ENCODE measurements at regions not wholly inside any gene's neighbourhood (a gene's known extent, or its start where the extent isn't known, plus 50 kb on each side); places are given as distances from the start of the nearest gene placed in this dataset.
"Not testable (repeated sequence)": the region's sequence is repeated elsewhere in the genome, so short reads cannot be mapped to it uniquely, and the experiment has no call there.

- no peak for DNase-seq
Observed at GRCh38 chr5:21594566-21594965, 1258.6 kb downstream of the CDH12 start.

- DNase-seq, result no peak
Observed at GRCh38 chr5:21593261-21593660, 1259.9 kb downstream of the CDH12 start.

GRCh38 chr5:21581508-21581907 lies 1271.6 kb downstream of the CDH12 start:
- DNase-seq, result no peak

- DNase-seq, result no peak
Observed at GRCh38 chr5:21574961-21575360, 1278.2 kb downstream of the CDH12 start.

GRCh38 chr5:21574438-21574837 lies 1278.7 kb downstream of the CDH12 start:
- no peak for DNase-seq

- DNase-seq, result no peak
Observed at GRCh38 chr5:21573416-21574314, 1279.5 kb downstream of the CDH12 start.

GRCh38 chr5:21571196-21571595 lies 1281.9 kb downstream of the CDH12 start:
- DNase-seq, result not testable (repeated sequence)

GRCh38 chr5:21559109-21559508 lies 1294.0 kb downstream of the CDH12 start:
- DNase-seq, result not testable (repeated sequence)

- DNase-seq, result not testable (repeated sequence)
Observed at GRCh38 chr5:21552263-21552662, 1300.9 kb downstream of the CDH12 start.

GRCh38 chr5:21550916-21551315 lies 1302.2 kb downstream of the CDH12 start:
- DNase-seq, result not testable (repeated sequence)

GRCh38 chr5:21547656-21548055 lies 1305.5 kb downstream of the CDH12 start:
- not testable (repeated sequence) for DNase-seq

- DNase-seq, result not testable (repeated sequence)
Observed at GRCh38 chr5:21535114-21535513, 1318.0 kb downstream of the CDH12 start.

GRCh38 chr5:21521157-21521556 lies 1332.0 kb downstream of the CDH12 start:
- not testable (repeated sequence) for DNase-seq

GRCh38 chr5:21496926-21497325 lies 1356.2 kb downstream of the CDH12 start:
- DNase-seq, result not testable (repeated sequence)

- DNase-seq, result not testable (repeated sequence)
Observed at GRCh38 chr5:21496056-21496455, 1357.1 kb downstream of the CDH12 start.

- DNase-seq, result not testable (repeated sequence)
Observed at GRCh38 chr5:21495235-21495634, 1357.9 kb downstream of the CDH12 start.

GRCh38 chr5:21494033-21494432 lies 1359.1 kb downstream of the CDH12 start:
- not testable (repeated sequence) for DNase-seq

- DNase-seq, result not testable (repeated sequence)
Observed at GRCh38 chr5:21491182-21491581, 1362.0 kb downstream of the CDH12 start.

GRCh38 chr5:21488828-21489227 lies 1364.3 kb downstream of the CDH12 start:
- DNase-seq, result not testable (repeated sequence)

GRCh38 chr5:21485458-21486000 lies 1367.6 kb downstream of the CDH12 start:
- peak; percentile 36 for DNase-seq

- not testable (repeated sequence) for DNase-seq
Observed at GRCh38 chr5:21484498-21484889, 1368.7 kb downstream of the CDH12 start.

- DNase-seq, result not testable (repeated sequence)
Observed at GRCh38 chr5:21483790-21484497, 1369.2 kb downstream of the CDH12 start.

- not testable (repeated sequence) for DNase-seq
Observed at GRCh38 chr5:21482983-21483650, 1370.0 kb downstream of the CDH12 start.
